OCI-LY7 (cell line): ENCODE measurements at regions not wholly inside any gene's neighbourhood (a gene's known extent, or its start where the extent isn't known, plus 50 kb on each side); places are given as distances from the start of the nearest gene placed in this dataset.

Experiments
- BruUV-seq: library from RNA; stranded (reverse); fragments of 400-500 nt; replicated peaks from 2 replicates; lab custom pipeline; 2021; lab: Mats Ljungman, UMichigan
- CTCF ChIA-PET: fragments of 300-600 bp; sonication (Branson Sonifier 250); formaldehyde crosslinking; loops from one replicate; lab custom pipeline; 2022; ENCODE audit warnings: antibody characterized with exemption; ENCODE audit not compliant: unreplicated experiment; lab: Charles Lee
- POLR2A ChIA-PET: fragments of 300-600 bp; sonication (Branson Sonifier 250); formaldehyde crosslinking; loops from one replicate; lab custom pipeline; 2022; ENCODE audit warnings: antibody characterized with exemption; lab: Charles Lee
- DNase-seq: peaks from one replicate; pipeline ENCODE4 v3.0.0-alpha.2; 2015; ENCODE audit warnings: low spot score
- H2AFZ ChIP-seq: fragments of 200-600 bp; sonication (generic), shearing (Covaris generic); 2 replicates; pipeline ENCODE4 v1.6.1; 2014; ENCODE audit warnings: mild to moderate bottlenecking, antibody characterized with exemption, low read length, moderate library complexity
- H3K27ac ChIP-seq: fragments of 200-600 bp; sonication (generic); 2 replicates; pipeline ENCODE4 v1.5.1; 2014; ENCODE audit warnings: mixed run types, low read depth, mild to moderate bottlenecking, moderate library complexity, low read length, inconsistent platforms; ENCODE audit not compliant: poor library complexity, severe bottlenecking
- H3K36me3 ChIP-seq: fragments of 200-600 bp; sonication (generic); 2 replicates; pipeline ENCODE4 v1.6.1; 2014; ENCODE audit warnings: mild to moderate bottlenecking, antibody characterized with exemption, low read length, moderate library complexity, mixed read lengths; ENCODE audit not compliant: insufficient read depth
- H3K4me1 ChIP-seq: fragments of 200-600 bp; sonication (generic); 2 replicates; pipeline ENCODE4 v1.5.1; 2014; ENCODE audit warnings: mild to moderate bottlenecking, low read length; ENCODE audit not compliant: insufficient read depth, poor library complexity, severe bottlenecking
- H3K4me2 ChIP-seq: fragments of 200-600 bp; sonication (generic); 2 replicates; pipeline ENCODE4 v1.6.1; 2014; ENCODE audit warnings: mild to moderate bottlenecking, low read length
- H3K4me3 ChIP-seq: fragments of 200-600 bp; sonication (generic); 2 replicates; pipeline ENCODE4 v1.5.1; 2014; ENCODE audit warnings: mild to moderate bottlenecking, low read depth, low read length; ENCODE audit not compliant: poor library complexity, severe bottlenecking
- H3K79me2 ChIP-seq: fragments of 200-600 bp; sonication (generic); 2 replicates; pipeline ENCODE4 v1.6.1; 2016; ENCODE audit warnings: low read depth, mild to moderate bottlenecking, low read length, moderate library complexity, mixed read lengths; ENCODE audit not compliant: insufficient read depth
- H3K9me2 ChIP-seq: fragments of 200-600 bp; sonication (generic); 2 replicates; pipeline ENCODE4 v1.6.1; 2016; ENCODE audit warnings: mild to moderate bottlenecking, low read length, mixed read lengths; ENCODE audit not compliant: insufficient read depth
- H3K9me3 ChIP-seq: fragments of 200-600 bp; sonication (generic); 2 replicates; pipeline ENCODE4 v1.6.1; 2014; ENCODE audit warnings: mild to moderate bottlenecking, mixed run types, low read length, mixed read lengths
- H4K20me1 ChIP-seq: fragments of 200-600 bp; sonication (generic); 2 replicates; pipeline ENCODE4 v1.6.1; 2014; ENCODE audit warnings: mild to moderate bottlenecking, antibody characterized with exemption, low read length, moderate library complexity, mixed read lengths; ENCODE audit not compliant: insufficient read depth
- CTCF ChIP-seq: fragments of 200-600 bp; sonication (generic); conservative IDR thresholded peaks from 2 replicates; pipeline ENCODE4 v1.5.1; 2014; ENCODE audit warnings: mild to moderate bottlenecking, antibody characterized with exemption, low read length, moderate library complexity, mixed read lengths
- EZH2phosphoT487 ChIP-seq: fragments of 200-600 bp; sonication (generic); IDR thresholded peaks from 2 replicates; pipeline ENCODE4 v1.6.1; 2018; ENCODE audit warnings: low read depth, borderline replicate concordance, mild to moderate bottlenecking, mixed run types, antibody characterized with exemption, low read length, moderate library complexity, mixed read lengths
- intact Hi-C: fragments of 100-400 bp; cut with micrococcal nuclease; formaldehyde crosslinking; loops from one replicate; pipeline ENCODE4 v1.10.0; 2022; ENCODE audit not compliant: unreplicated experiment

DNA sequence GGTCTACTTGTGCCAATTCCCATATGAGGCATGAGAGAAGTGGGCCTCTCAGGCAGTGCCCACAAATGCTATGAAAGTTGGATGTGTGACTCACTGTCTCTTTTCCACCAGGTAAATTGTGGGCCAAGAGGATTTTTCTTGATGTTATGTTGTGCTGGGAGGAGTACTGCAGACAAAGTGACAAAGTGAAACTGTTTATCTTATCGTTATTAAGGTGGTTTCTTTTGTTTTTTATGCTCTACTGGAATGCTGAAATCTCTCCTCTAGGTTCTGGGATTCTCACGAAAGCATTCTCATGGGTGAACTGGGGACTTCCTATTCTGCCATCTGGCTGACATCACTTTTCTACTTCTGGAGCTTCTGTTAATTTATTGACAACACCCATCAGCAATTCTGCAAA lies 919.6 kb upstream of the EPHA6 start:
- no TSS peak for BruUV-seq
- Histone ChIP-seq H3K9me2 (no peaks in the 10 kb centered on the region), H3K36me3 (no peaks in the 10 kb centered on the region), H4K20me1 (no peaks in the 10 kb centered on the region), H3K4me1 (no peaks in the 10 kb centered on the region), H3K4me2 (no peak overlapping the region), H3K79me2 (no peaks in the 10 kb centered on the region; the same call in 1 of the 2 replicates), H3K9me3 (no peaks in the 10 kb centered on the region), H3K4me3 (no peak overlapping the region), H3K27ac (no peak overlapping the region), H2AFZ (no peak overlapping the region)
- intact Hi-C loops = no loop called here
- TF ChIP-seq EZH2phosphoT487 = no peak
- TF ChIP-seq CTCF = no peak
- ChIA-PET CTCF (no interaction called here), POLR2A (no interaction called here)
- DNase-seq = no peak

DNA sequence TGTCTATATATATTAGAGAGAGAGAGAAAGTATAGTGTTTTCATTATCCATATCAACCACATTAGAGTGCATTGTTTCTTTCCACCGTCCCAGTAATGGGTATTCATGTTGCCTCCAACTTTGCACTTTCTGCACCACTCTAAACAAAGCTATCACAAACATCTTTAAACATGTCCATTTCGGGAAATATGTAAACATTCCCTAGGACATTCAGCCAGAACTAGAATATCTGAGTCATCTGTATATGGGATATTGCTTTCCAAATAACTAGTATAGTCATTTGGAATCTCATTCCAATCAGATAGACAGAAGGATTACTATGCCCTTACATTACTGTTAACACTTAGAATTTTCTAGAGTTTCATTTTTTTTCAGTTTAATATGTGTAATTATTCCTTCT lies 914.9 kb upstream of the EPHA6 start:
- CTCF ChIA-PET = no interaction called here
- TF ChIP-seq EZH2phosphoT487 (no peak), CTCF (no peak)

GRCh38 chr3:95899911-95900310 lies 914.5 kb upstream of the EPHA6 start:
- POLR2A ChIA-PET = no interaction called here
- no peaks in the 10 kb centered on the region for H3K36me3 ChIP-seq
- no peak overlapping the region for H3K4me2 ChIP-seq
- H3K4me1 ChIP-seq = no peaks in the 10 kb centered on the region
- no peak for DNase-seq
- H3K79me2 ChIP-seq = no peaks in the 10 kb centered on the region; the same call in 1 of the 2 replicates
- CTCF ChIA-PET = no interaction called here
- intact Hi-C loops = no loop called here
- TF ChIP-seq EZH2phosphoT487 = no peak
- TF ChIP-seq CTCF = no peak
- no peaks in the 10 kb centered on the region for H3K9me3 ChIP-seq
- H3K4me3 ChIP-seq = no peak overlapping the region
- H2AFZ ChIP-seq = no peak overlapping the region
- no peaks in the 10 kb centered on the region for H3K9me2 ChIP-seq
- no peak overlapping the region for H3K27ac ChIP-seq
- H4K20me1 ChIP-seq = no peaks in the 10 kb centered on the region
- no TSS peak for BruUV-seq

More for the DNA sequence above, 914.9 kb upstream of the EPHA6 start:
- no peak for DNase-seq
- Histone ChIP-seq H3K9me2 (no peaks in the 10 kb centered on the region), H3K27ac (no peak overlapping the region), H3K4me3 (no peak overlapping the region), H3K9me3 (no peaks in the 10 kb centered on the region), H3K4me2 (no peak overlapping the region), H3K4me1 (no peaks in the 10 kb centered on the region), H3K79me2 (no peaks in the 10 kb centered on the region; the same call in 1 of the 2 replicates), H2AFZ (no peak overlapping the region), H4K20me1 (no peaks in the 10 kb centered on the region), H3K36me3 (no peaks in the 10 kb centered on the region)
- intact Hi-C loops = no loop called here
- POLR2A ChIA-PET = no interaction called here
- BruUV-seq = no TSS peak
